ENCODE measurements at regions not wholly inside any gene's neighbourhood (a gene's known extent, or its start where the extent isn't known, plus 50 kb on each side); places are given as distances from the start of the nearest gene placed in this dataset.

DNA sequence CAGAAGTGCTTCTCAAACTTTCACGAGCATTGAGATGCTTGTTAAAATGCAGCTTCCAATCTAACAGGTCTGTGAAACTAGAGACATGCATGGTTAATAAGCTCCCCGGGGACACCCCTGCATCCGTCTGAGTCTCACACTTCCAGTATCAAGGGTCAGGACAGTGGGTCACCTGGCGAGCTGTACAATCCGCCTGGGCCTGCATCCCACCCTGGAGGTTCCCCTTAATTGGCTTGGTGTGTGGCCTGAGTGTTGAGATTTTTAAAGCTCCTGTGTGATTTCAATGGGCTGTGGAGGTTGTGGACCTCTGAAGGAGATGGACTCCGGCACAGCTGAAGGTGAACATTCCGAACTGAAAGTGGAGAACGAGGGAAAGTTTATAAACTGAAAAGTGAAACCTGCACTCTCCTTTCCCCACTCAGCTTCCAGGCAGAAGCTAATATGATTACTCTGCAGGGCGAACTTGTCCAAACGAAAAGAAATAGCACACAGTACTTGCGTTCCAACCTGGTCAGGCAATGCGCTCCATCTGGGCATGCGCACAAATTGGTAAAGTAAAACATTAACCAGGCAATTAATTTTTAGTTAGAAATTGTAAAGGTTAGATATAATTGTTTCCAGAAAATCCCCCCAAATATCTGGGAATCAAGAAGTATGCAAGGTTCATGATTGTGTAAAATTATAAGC lies 191.7 kb upstream of the ALKAL2 start:
- DNase-seq (ENCODE audit: low read depth) = no peak

GRCh38 chr2:479031-479430 lies 191.1 kb upstream of the ALKAL2 start:
- DNase-seq (ENCODE audit: low read depth) = no peak

DNA sequence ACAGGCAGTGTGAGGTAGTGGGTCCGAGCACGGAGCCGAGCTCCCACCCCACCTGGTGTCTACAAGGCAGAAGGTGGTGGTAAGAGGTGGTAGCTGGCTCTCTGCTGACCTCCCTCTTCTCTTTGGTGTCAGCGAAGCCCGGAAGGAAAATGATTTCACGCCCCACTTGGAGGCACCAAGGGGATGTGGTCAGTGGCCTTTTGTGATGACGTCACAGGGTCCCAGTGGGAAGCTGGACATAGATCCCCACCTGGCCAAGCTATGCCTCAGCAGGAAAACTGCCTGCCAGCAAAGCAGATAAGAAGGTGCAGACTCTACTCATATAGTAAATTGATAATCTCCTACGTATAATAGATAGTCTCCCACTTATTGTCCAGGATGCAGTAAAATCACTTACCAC lies 183.7 kb upstream of the ALKAL2 start:
- no peak for DNase-seq (ENCODE audit: low read depth)

- no peak for DNase-seq (ENCODE audit: low read depth)
Observed at GRCh38 chr2:469514-469913, 181.6 kb upstream of the ALKAL2 start.

DNA sequence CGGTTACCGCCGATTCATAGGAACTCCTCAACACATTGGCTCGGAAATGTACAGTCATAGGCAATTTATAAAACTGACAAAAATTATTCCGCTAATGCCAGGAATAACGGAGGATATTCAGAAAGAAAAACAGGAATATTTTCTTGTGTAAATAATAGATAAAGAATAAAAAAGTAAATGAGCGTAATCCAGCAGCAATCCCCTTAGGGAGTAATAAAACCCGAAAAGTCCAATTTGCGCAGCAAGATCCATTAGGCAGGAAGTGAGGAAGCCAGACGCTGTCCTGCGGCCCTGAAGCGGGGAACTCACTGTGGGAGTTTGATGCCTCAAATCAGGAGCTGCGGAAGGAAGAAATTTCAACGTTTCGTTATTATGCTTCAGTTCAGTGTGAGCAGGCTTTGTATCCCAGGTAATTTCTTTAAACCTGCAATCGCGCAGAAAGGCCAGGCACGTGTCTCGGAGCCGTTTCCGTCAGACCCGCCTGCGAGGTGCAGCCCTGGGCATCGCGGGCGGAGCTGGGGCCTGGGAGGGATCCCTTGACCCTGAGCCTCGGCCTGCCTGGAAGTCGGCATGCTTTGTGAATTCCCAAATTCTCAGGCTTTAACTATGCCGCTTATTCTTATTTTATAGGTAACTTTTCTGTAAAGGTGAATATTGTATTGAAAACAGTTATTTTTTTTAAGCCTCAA lies 180.9 kb upstream of the ALKAL2 start:
- DNase-seq (ENCODE audit: low read depth) = no peak

GRCh38 chr2:467892-468647 lies 180.2 kb upstream of the ALKAL2 start:
- DNase-seq (ENCODE audit: low read depth) = no peak

DNA sequence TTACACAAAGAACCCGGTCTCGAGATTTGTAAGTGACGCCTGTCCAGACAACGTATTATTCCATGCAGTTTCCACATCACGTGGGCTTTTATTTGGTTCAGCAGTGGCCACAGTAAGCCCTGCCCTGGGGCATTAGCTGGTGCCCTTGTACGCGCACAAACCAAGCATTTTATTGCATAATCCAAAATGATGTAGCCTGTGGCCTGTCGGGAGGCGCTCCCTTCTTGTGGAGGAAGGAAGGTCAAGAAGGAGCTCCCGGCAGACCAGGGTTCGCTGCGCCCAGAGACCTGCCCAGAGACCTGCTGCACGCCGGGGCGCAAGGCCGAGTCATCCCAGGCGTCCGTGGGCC lies 179.6 kb upstream of the ALKAL2 start:
- no peak for DNase-seq (ENCODE audit: low read depth)

DNA sequence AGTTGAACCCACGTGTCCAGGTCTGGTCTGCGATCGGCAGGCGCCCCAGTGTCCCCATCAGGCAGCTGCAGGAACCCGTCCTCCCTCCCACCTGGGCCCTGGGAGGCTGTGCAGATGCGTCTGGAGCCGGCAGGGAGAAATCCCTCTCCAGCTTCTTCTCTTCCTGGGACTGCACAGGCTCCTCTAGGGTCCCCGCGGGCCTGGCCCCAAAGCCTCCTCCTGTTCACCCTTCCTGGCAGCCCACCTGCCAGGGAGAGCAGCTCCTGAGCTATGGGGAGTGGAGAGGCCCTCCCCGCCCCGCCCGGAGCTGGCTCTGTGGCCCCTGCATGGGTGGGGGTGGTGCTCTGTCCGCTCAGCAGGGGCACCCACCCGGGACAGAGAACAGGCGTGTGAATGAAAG lies 179.2 kb upstream of the ALKAL2 start:
- DNase-seq (ENCODE audit: low read depth) = no peak

DNA sequence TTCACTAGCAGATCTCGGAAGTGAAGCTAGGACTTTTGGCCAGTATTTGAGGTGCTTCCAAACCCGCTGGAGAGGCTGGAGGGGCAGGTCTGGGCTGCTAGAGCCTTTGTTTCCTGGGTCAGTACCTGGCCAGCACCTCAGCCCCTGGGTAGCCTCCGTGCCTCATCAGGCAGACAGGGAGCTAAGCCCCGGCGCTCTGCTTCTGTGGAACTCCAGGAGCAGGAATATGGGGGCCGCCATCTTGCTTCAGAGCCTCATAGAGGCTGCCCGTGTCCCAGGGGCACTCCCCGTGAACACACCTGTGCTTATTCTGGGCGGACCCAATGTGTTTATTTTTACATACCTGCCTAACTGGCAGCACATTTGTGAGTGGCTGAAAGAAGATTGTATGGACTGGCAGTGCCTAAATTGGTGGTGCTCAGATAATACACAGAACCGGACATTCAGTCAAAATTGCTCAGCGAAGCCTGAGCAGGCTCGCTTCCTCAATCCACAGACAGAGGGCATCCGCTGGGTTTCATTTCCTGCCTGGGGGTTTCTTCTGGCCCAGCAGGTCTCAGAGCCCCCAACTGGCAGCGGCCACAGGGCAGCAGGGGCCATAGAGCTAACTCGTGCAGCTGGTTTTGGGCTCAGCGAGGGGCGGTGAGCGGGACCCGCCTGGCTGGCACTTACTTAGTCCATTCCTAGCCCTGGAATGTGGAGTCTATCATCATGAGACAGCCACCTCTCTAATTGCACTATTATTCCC lies 176.8 kb upstream of the ALKAL2 start:
- no peak for DNase-seq (ENCODE audit: low read depth)

DNA sequence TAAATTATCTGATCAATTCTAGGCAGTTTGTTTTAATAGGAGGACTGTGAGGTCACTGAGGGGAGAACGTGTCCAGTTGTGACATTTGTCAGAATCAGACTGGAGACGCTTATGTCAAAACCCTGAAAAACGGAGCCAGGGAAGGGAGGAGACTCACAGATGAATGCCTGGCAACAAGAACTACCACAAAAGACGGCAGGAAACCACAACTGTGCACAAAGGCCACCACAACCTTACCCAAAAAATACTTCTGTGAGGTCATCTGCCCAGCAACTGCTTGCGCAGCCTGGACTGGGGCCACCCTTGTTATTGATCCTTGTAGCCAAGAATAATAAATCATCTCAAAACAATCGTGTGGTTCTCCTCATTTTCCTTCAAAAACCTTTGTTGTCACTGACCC lies 173.0 kb upstream of the ALKAL2 start:
- no peak for DNase-seq (ENCODE audit: low read depth)

GRCh38 chr2:459931-460330 lies 172.0 kb upstream of the ALKAL2 start:
- DNase-seq (ENCODE audit: low read depth) = no peak

DNA sequence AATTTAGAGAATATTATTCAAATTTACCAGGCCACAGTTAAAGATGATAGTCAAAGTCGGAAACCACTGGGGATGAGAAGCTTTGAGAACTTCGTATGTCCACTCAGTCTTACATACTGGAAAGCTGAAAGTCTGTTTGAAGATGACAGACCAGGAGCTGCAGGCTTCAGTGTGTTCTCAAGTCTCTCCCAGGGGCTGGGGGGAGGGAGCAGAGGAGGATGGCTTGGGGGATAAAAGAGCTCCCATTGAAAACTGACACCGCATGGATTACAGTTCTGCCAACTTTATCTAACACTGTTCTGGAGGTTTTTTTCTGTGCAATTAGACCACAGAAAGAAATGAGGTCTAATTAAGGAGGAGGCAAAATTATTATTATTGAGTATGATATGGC lies 170.5 kb upstream of the ALKAL2 start:
- DNase-seq (ENCODE audit: low read depth) = no peak

- DNase-seq (ENCODE audit: low read depth) = no peak
Observed at GRCh38 chr2:457792-458424, 170.0 kb upstream of the ALKAL2 start.

GRCh38 chr2:457262-457661 lies 169.4 kb upstream of the ALKAL2 start:
- DNase-seq (ENCODE audit: low read depth) = no peak

- DNase-seq (ENCODE audit: low read depth) = no peak
Observed at GRCh38 chr2:455913-456312, 168.0 kb upstream of the ALKAL2 start.

GRCh38 chr2:455015-455705 lies 167.3 kb upstream of the ALKAL2 start:
- DNase-seq (ENCODE audit: low read depth) = no peak

GRCh38 chr2:453132-453531 lies 165.2 kb upstream of the ALKAL2 start:
- DNase-seq (ENCODE audit: low read depth) = no peak

DNA sequence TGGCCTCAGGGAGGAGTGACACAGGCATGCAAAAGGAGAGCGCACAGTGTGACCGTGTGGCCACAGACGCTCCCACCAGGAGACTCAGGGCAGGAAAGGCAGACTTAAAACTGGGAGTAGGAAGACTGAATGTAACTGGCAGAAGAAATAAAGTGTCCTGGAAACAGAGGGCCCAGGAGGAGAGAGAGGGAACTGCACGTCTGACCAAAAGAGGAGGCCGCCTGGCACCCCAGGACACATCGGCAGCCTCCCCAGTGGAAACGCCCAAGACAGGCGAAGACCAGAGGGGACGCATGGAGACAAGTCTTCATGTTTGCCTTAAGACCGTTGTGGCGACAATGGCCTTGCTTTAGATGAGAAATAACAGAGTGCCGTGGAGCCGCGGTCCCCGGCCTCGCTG lies 163.6 kb upstream of the ALKAL2 start:
- DNase-seq (ENCODE audit: low read depth) = no peak

- no peak for DNase-seq (ENCODE audit: low read depth)
Observed at GRCh38 chr2:449246-450067, 161.6 kb upstream of the ALKAL2 start.

GRCh38 chr2:447902-448665 lies 160.2 kb upstream of the ALKAL2 start:
- DNase-seq (ENCODE audit: low read depth) = no peak

Data from stromal cell of bone marrow (primary cell).